Endothelial cell of umbilical vein (primary cell): ENCODE measurements at regions not wholly inside any gene's neighbourhood (a gene's known extent, or its start where the extent isn't known, plus 50 kb on each side); places are given as distances from the start of the nearest gene placed in this dataset.

Experiments
- FOS ChIP-seq: IDR thresholded peaks from 2 replicates; pipeline ENCODE4 v1.6.1; 2011; ENCODE audit warnings: mild to moderate bottlenecking, low read length, moderate library complexity, borderline replicate concordance; ENCODE audit not compliant: insufficient read depth
- TF ChIP-seq, protein P1 (sequence below), 2 donors: IDR thresholded peaks; 1 replicate in 1 of 2; 2 replicates in 1 of 2; pipeline ENCODE4 v1.5.1; 2011; ENCODE audit warnings: low read length in 2 of 2, mild to moderate bottlenecking in 2 of 2, moderate library complexity in 2 of 2, control low read depth in 1 of 2, inconsistent platforms in 1 of 2, low read depth in 1 of 2; ENCODE audit not compliant: insufficient read depth in 1 of 2; ENCODE audit errors: extremely low read depth in 1 of 2

DNA sequence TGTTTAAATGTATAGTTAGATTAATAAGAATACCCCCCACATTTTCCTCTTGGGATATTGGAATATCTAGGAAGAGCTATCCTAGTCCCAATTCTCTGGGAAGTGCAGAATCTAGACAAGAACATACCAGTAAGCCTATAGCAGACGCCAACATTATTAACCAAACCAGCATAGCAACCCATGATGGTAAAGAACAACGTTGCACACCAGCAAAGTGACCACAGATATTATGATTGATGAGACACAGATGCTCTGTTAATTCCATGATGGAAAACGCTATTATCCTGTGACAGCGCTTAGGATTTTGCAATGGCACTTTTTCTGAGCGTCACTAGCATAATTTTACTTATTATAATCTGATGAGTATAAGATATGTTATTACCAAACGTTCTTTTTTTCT lies 603.1 kb upstream of the PCDH15 start:
- TF ChIP-seq, protein P1, sequence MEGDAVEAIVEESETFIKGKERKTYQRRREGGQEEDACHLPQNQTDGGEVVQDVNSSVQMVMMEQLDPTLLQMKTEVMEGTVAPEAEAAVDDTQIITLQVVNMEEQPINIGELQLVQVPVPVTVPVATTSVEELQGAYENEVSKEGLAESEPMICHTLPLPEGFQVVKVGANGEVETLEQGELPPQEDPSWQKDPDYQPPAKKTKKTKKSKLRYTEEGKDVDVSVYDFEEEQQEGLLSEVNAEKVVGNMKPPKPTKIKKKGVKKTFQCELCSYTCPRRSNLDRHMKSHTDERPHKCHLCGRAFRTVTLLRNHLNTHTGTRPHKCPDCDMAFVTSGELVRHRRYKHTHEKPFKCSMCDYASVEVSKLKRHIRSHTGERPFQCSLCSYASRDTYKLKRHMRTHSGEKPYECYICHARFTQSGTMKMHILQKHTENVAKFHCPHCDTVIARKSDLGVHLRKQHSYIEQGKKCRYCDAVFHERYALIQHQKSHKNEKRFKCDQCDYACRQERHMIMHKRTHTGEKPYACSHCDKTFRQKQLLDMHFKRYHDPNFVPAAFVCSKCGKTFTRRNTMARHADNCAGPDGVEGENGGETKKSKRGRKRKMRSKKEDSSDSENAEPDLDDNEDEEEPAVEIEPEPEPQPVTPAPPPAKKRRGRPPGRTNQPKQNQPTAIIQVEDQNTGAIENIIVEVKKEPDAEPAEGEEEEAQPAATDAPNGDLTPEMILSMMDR (IDR thresholded peaks at IDR 0.05; ENCODE audit: extremely low read depth in 1 of 2, insufficient read depth in 1 of 2, low read depth in 1 of 2, low read length in 2 of 2) = no peak
- TF ChIP-seq FOS = no peak
